ENCODE measurements at regions not wholly inside any gene's neighbourhood (a gene's known extent, or its start where the extent isn't known, plus 50 kb on each side); places are given as distances from the start of the nearest gene placed in this dataset.

GRCh38 chr2:57759822-57760300, 286.7 kb upstream of the VRK2 start (continued):
- TF ChIP-seq ZNF512B (CRISPR knock-in tag; IDR thresholded peaks at IDR 0.05; ENCODE audit: borderline replicate concordance): peak; percentile 81; the same call in 1 of the 2 replicates
- no peak for TF ChIP-seq ZNF761 (CRISPR knock-in tag; conservative IDR thresholded peaks at IDR 0.05)
- TF ChIP-seq KMT2B (CRISPR knock-in tag; IDR thresholded peaks at IDR 0.05): no peak
- TF ChIP-seq ZFP62 (CRISPR knock-in tag; IDR thresholded peaks at IDR 0.05): no peak
- TF ChIP-seq NFAT5 (CRISPR knock-in tag; IDR thresholded peaks at IDR 0.05): no peak
- TF ChIP-seq TBX2 (CRISPR knock-in tag; IDR thresholded peaks at IDR 0.05; ENCODE audit: borderline replicate concordance): peak; percentile 45; the same call in 1 of the 2 replicates
- TF ChIP-seq ZBTB14 (CRISPR knock-in tag; IDR thresholded peaks at IDR 0.05): no peak
- peak; percentile 97 for TF ChIP-seq RAD21 (CRISPR knock-in tag; IDR thresholded peaks at IDR 0.05)
- TF ChIP-seq ZNF382 (CRISPR knock-in tag; IDR thresholded peaks at IDR 0.05; ENCODE audit: borderline replicate concordance): no peak
- no peak for TF ChIP-seq ZNF780A (CRISPR knock-in tag; IDR thresholded peaks at IDR 0.05)
- TF ChIP-seq KLF6 (CRISPR knock-in tag; IDR thresholded peaks at IDR 0.05): no peak
- TF ChIP-seq ZNF350 (CRISPR knock-in tag; IDR thresholded peaks at IDR 0.05; ENCODE audit: borderline replicate concordance, low read depth): no peak; the same call in 1 of the 2 replicates
- TF ChIP-seq HNF1B (CRISPR knock-in tag; IDR thresholded peaks at IDR 0.05): 0 out of 2 replicates have a peak, but pooled peaks have one; percentile 21
- TF ChIP-seq ZNF747 (CRISPR knock-in tag; IDR thresholded peaks at IDR 0.05; ENCODE audit: borderline replicate concordance): no peak
- no peak for TF ChIP-seq ZNF704 (CRISPR knock-in tag; IDR thresholded peaks at IDR 0.05; ENCODE audit: borderline replicate concordance)
- 0 out of 2 replicates have a peak, but pooled peaks have one; percentile 34 for TF ChIP-seq ZNF317 (CRISPR knock-in tag; IDR thresholded peaks at IDR 0.05)
